Upper lobe of left lung (tissue), 4 donors: ENCODE measurements at regions not wholly inside any gene's neighbourhood (a gene's known extent, or its start where the extent isn't known, plus 50 kb on each side); places are given as distances from the start of the nearest gene placed in this dataset.

Experiments used
- EP300 ChIP-seq, 4 donors: sonication (generic); formaldehyde crosslinking; IDR thresholded peaks; one replicate each; pipeline ENCODE4 v1.5.1; 2017; ENCODE audit warnings: antibody characterized with exemption in 4 of 4, control low read depth in 2 of 4
- POLR2A ChIP-seq, 4 donors: fragments of 450-650 bp; IDR thresholded peaks; one replicate each; pipeline ENCODE4 v1.5.1; 2016 to 2017; ENCODE audit warnings: antibody characterized with exemption in 4 of 4, mild to moderate bottlenecking in 2 of 4
- POLR2AphosphoS5 ChIP-seq, 2 donors: sonication (generic); formaldehyde crosslinking; IDR thresholded peaks; one replicate each; pipeline ENCODE4 v1.5.1; 2017; ENCODE audit warnings: antibody characterized with exemption in 2 of 2
- TF ChIP-seq, protein P1 (sequence below), 6 experiments: fragments of 450-650 bp in 4 of 6; fragments of 200-600 bp in 2 of 6; sonication (generic) in 2 of 6; IDR thresholded peaks; one replicate each; pipeline ENCODE4 v1.5.1; 2016 to 2019; ENCODE audit warnings: antibody characterized with exemption in 6 of 6

DNA sequence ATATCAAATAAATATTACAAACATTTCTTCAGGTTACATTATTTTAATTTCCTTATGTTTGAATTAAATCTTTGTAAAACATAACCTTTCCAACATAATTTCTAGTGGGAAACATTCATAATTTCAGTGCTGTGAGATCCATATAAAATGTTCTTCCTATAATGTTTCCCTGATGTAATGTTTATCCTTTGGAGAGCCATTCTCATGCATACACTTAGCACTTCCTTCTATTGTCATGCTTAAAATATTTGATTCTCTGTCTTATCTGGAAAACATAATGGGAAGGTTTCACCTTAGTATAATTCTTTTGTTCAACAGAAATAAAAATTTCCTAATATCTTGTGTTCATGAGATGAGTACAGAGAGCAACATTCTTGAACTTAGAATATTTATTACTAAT lies 472.5 kb downstream of the ADAMTS20 start:
- TF ChIP-seq, protein P1, sequence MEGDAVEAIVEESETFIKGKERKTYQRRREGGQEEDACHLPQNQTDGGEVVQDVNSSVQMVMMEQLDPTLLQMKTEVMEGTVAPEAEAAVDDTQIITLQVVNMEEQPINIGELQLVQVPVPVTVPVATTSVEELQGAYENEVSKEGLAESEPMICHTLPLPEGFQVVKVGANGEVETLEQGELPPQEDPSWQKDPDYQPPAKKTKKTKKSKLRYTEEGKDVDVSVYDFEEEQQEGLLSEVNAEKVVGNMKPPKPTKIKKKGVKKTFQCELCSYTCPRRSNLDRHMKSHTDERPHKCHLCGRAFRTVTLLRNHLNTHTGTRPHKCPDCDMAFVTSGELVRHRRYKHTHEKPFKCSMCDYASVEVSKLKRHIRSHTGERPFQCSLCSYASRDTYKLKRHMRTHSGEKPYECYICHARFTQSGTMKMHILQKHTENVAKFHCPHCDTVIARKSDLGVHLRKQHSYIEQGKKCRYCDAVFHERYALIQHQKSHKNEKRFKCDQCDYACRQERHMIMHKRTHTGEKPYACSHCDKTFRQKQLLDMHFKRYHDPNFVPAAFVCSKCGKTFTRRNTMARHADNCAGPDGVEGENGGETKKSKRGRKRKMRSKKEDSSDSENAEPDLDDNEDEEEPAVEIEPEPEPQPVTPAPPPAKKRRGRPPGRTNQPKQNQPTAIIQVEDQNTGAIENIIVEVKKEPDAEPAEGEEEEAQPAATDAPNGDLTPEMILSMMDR (IDR thresholded peaks at IDR 0.05): no peak
- TF ChIP-seq POLR2AphosphoS5 (IDR thresholded peaks at IDR 0.05) (no peak), POLR2A (IDR thresholded peaks at IDR 0.05) (no peak), EP300 (IDR thresholded peaks at IDR 0.05) (no peak)
